IMR-90 (cell line): ENCODE measurements at regions not wholly inside any gene's neighbourhood (a gene's known extent, or its start where the extent isn't known, plus 50 kb on each side); places are given as distances from the start of the nearest gene placed in this dataset.
A peak's percentile ranks its signal among the peaks of the same experiment; 100 is the strongest.

Experiments used
- ATAC-seq: fragments of 200-7000 bp; cut with Tn5 transposase; 2 replicates; pipeline ENCODE4 v1.9.1; 2020; ENCODE audit warnings: low read depth, mild to moderate bottlenecking, moderate library complexity
- BruUV-seq: library from RNA; stranded (reverse); fragments of 400-500 nt; replicated peaks from 2 replicates; lab custom pipeline; 2021; lab: Mats Ljungman, UMichigan
- CTCF ChIA-PET: fragments of 300-600 bp; formaldehyde crosslinking; extraction: SDS; loops from one replicate; lab custom pipeline; 2021; ENCODE audit warnings: antibody characterized with exemption; lab: Yijun Ruan, JAX
- POLR2A ChIA-PET: fragments of 300-600 bp; sonication (Branson Sonifier 250); formaldehyde crosslinking; loops from one replicate; lab custom pipeline; 2022; ENCODE audit warnings: antibody characterized with exemption; ENCODE audit not compliant: unreplicated experiment; lab: Charles Lee
- DNase-seq: peaks from one replicate; pipeline ENCODE4 v3.0.0; 2013
- H2AFZ ChIP-seq: replicated peaks from 2 replicates; pipeline ENCODE3; 2013; ENCODE audit warnings: low read length, mild to moderate bottlenecking; ENCODE audit not compliant: poor library complexity
- H2AK5ac ChIP-seq: 2 replicates; pipeline ENCODE4 v1.6.1; 2013; ENCODE audit warnings: low read depth, low read length, inconsistent platforms
- H2AK9ac ChIP-seq: replicated peaks from 2 replicates; pipeline ENCODE3; 2013; ENCODE audit warnings: mild to moderate bottlenecking, low read depth, low read length, moderate library complexity; ENCODE audit not compliant: poor library complexity
- H2BK120ac ChIP-seq: 2 replicates; pipeline ENCODE4 v1.6.1; 2013; ENCODE audit warnings: low read depth, low read length, inconsistent platforms
- H2BK15ac ChIP-seq: 3 replicates; pipeline ENCODE4 v1.6.1; 2013; ENCODE audit warnings: low read depth, low read length, inconsistent platforms
- H2BK20ac ChIP-seq: 2 replicates; pipeline ENCODE4 v1.6.1; 2013; ENCODE audit warnings: low read depth, mild to moderate bottlenecking, inconsistent platforms, low read length, moderate library complexity
- H2BK5ac ChIP-seq: 2 replicates; pipeline ENCODE4 v1.6.1; 2013; ENCODE audit warnings: mild to moderate bottlenecking, low read depth, low read length, inconsistent platforms; ENCODE audit not compliant: poor library complexity, severe bottlenecking
- H3K14ac ChIP-seq: replicated peaks from 2 replicates; pipeline ENCODE4 v1.6.1; 2013; ENCODE audit warnings: low read depth, low read length, inconsistent platforms
- H3K18ac ChIP-seq: 2 replicates; pipeline ENCODE4 v1.6.1; 2013; ENCODE audit warnings: low read depth, low read length, control low read depth
- H3K23ac ChIP-seq: 2 replicates; pipeline ENCODE4 v1.6.1; 2013; ENCODE audit warnings: low read depth, low read length, inconsistent platforms
- H3K27ac ChIP-seq: 2 replicates; pipeline ENCODE4 v1.5.1; 2013; ENCODE audit warnings: mild to moderate bottlenecking, control low read depth, low read length; ENCODE audit not compliant: insufficient read depth
- H3K27me3 ChIP-seq: 2 replicates; pipeline ENCODE4 v1.6.1; 2013; ENCODE audit warnings: low read length; ENCODE audit not compliant: control insufficient read depth, insufficient read depth
- H3K36me3 ChIP-seq: 2 replicates; pipeline ENCODE4 v1.6.1; 2013; ENCODE audit warnings: low read length, mixed read lengths; ENCODE audit not compliant: control insufficient read depth, insufficient read depth
- H3K4ac ChIP-seq: 2 replicates; pipeline ENCODE4 v1.6.1; 2013; ENCODE audit warnings: low read depth, low read length, inconsistent platforms
- H3K4me1 ChIP-seq: 2 replicates; pipeline ENCODE4 v1.6.1; 2013; ENCODE audit warnings: low read length, mixed read lengths; ENCODE audit not compliant: control insufficient read depth, insufficient read depth
- H3K4me2 ChIP-seq: 2 replicates; pipeline ENCODE4 v1.6.1; 2013; ENCODE audit warnings: low read depth, mild to moderate bottlenecking, control low read depth, low read length, moderate library complexity
- H3K4me3 ChIP-seq: 2 replicates; pipeline ENCODE4 v1.5.1; 2013; ENCODE audit warnings: low read depth, mild to moderate bottlenecking, control low read depth, low read length, moderate library complexity; ENCODE audit not compliant: insufficient read depth
- H3K56ac ChIP-seq: 2 replicates; pipeline ENCODE4 v1.6.1; 2013; ENCODE audit warnings: low read length, inconsistent platforms; ENCODE audit not compliant: insufficient read depth; ENCODE audit errors: extremely low read depth
- H3K79me1 ChIP-seq, 2 experiments: 2 replicates each; pipeline ENCODE4 v1.6.1; 2013; ENCODE audit warnings: low read length in 2 of 2, inconsistent platforms in 1 of 2, low read depth in 1 of 2
- H3K9ac ChIP-seq: 2 replicates; pipeline ENCODE4 v1.6.1; 2013; ENCODE audit warnings: low read depth, low read length, control low read depth
- H3K9me1 ChIP-seq: 2 replicates; pipeline ENCODE4 v1.6.1; 2013; ENCODE audit warnings: low read length, inconsistent platforms; ENCODE audit not compliant: insufficient read depth
- H3K9me3 ChIP-seq: 2 replicates; pipeline ENCODE4 v1.6.1; 2013; ENCODE audit warnings: low read length; ENCODE audit not compliant: control insufficient read depth, insufficient read depth
- H4K20me1 ChIP-seq: 2 replicates; pipeline ENCODE4 v1.6.1; 2013; ENCODE audit warnings: low read length, inconsistent platforms; ENCODE audit not compliant: insufficient read depth
- H4K5ac ChIP-seq: 2 replicates; pipeline ENCODE4 v1.6.1; 2013; ENCODE audit warnings: mild to moderate bottlenecking, low read depth, low read length, control low read depth
- H4K8ac ChIP-seq, 2 experiments: 2 replicates each; pipeline ENCODE4 v1.6.1; 2013; ENCODE audit warnings: low read depth in 2 of 2, low read length in 2 of 2, control low read depth in 1 of 2, inconsistent platforms in 1 of 2
- H4K91ac ChIP-seq: 2 replicates; pipeline ENCODE4 v1.6.1; 2013; ENCODE audit warnings: low read depth, low read length, inconsistent platforms; ENCODE audit not compliant: insufficient read depth
- FOS ChIP-seq: fragments of 150-350 bp; IDR thresholded peaks from 2 replicates; pipeline ENCODE4 v1.6.1; 2016; ENCODE audit warnings: low read depth, low read length
- NFE2L2 ChIP-seq: fragments of 150-350 bp; IDR thresholded peaks from 2 replicates; pipeline ENCODE4 v1.6.1; 2016; ENCODE audit warnings: low read depth, mild to moderate bottlenecking, low read length
- RAD21 ChIP-seq: IDR thresholded peaks from 2 replicates; pipeline ENCODE4 v1.6.1; 2012; ENCODE audit warnings: low read length, improper control_type of control experiment
- RFX5 ChIP-seq: IDR thresholded peaks from 2 replicates; pipeline ENCODE4 v1.8.0; 2012; ENCODE audit warnings: low read depth, mild to moderate bottlenecking, low read length, moderate library complexity
- dilution Hi-C: fragments of 300-500 bp; cut with HindIII; formaldehyde crosslinking; loops from one replicate; pipeline ENCODE4 v1.14.3; 2018; ENCODE audit warnings: low sequenced_read_pairs; ENCODE audit not compliant: unreplicated experiment
- in situ Hi-C: fragments of 300-500 bp; cut with MboI; formaldehyde crosslinking; loops from 3 replicates; pipeline ENCODE4 v1.14.3; 2019; ENCODE audit warnings: low sequenced_read_pairs, inconsistent platforms, mixed read lengths
- intact Hi-C: fragments of 100-400 bp; cut with micrococcal nuclease; formaldehyde crosslinking; loops from 2 replicates; pipeline ENCODE4 v1.10.0; 2022
- TF ChIP-seq, protein P1 (sequence below): fragments of 150-350 bp; IDR thresholded peaks from 2 replicates; pipeline ENCODE4 v1.6.1; 2016; ENCODE audit warnings: low read depth, mild to moderate bottlenecking, low read length, moderate library complexity, borderline replicate concordance

DNA sequence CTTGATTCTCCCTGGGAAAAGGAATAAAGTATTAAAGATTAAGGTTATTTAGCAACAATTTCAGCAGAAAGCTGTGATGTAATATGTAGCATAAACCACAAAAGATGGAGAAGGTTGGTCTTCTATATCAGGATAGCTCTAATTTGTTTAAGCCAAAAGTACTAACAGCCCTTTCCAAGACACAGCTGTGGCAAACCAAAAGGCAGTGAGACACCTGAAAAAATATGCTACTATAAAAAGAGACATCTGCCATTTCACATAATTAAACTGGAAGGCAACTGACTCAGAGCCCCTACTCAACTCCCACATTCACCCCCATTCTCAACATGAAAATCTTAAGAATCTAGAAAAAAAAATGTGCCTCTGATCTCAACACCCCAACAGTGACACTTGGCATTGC lies 390.2 kb upstream of the PRICKLE1 start:
- H3K4me2 ChIP-seq: no peak overlapping the region
- H3K23ac ChIP-seq: no peak overlapping the region
- H4K8ac ChIP-seq: no peak overlapping the region
- H3K14ac ChIP-seq: 0 out of 2 replicates have a peak overlapping the region, but pooled peaks have one; percentile 14
- no peaks in the 10 kb centered on the region for H3K36me3 ChIP-seq
- BruUV-seq: no TSS peak
- no peaks in the 10 kb centered on the region; the same call in 1 of the 2 replicates for H3K9me1 ChIP-seq
- H3K56ac ChIP-seq: no peak overlapping the region
- no peak overlapping the region for H3K4me3 ChIP-seq
- H3K18ac ChIP-seq: no peak overlapping the region
- in situ Hi-C loops: no loop called here
- peaks cover 2% of the 10 kb centered on the region; the same call in 1 of the 2 replicates for H3K4me1 ChIP-seq
- H2BK120ac ChIP-seq: no peak overlapping the region
- POLR2A ChIA-PET: no interaction called here
- no peak overlapping the region for H3K27ac ChIP-seq
- DNase-seq (peak; percentile 8), ATAC-seq (no peak)
- dilution Hi-C loops: no loop called here
- H2AFZ ChIP-seq: no peak overlapping the region
- no peaks in the 10 kb centered on the region for H4K20me1 ChIP-seq
- no peaks in the 10 kb centered on the region for H3K79me1 ChIP-seq
- peak overlapping the region; percentile 68; the same call in 1 of the 3 replicates for H2BK15ac ChIP-seq
- H4K5ac ChIP-seq: no peak overlapping the region
- H3K9ac ChIP-seq: no peak overlapping the region
- intact Hi-C loops: no loop called here
- no peaks in the 10 kb centered on the region for H3K27me3 ChIP-seq
- no peak overlapping the region for H2BK20ac ChIP-seq
- CTCF ChIA-PET: no interaction called here
- H2AK9ac ChIP-seq: no peak overlapping the region
- TF ChIP-seq, protein P1, sequence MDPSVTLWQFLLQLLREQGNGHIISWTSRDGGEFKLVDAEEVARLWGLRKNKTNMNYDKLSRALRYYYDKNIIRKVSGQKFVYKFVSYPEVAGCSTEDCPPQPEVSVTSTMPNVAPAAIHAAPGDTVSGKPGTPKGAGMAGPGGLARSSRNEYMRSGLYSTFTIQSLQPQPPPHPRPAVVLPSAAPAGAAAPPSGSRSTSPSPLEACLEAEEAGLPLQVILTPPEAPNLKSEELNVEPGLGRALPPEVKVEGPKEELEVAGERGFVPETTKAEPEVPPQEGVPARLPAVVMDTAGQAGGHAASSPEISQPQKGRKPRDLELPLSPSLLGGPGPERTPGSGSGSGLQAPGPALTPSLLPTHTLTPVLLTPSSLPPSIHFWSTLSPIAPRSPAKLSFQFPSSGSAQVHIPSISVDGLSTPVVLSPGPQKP: no peak
- TF ChIP-seq FOS (no peak), NFE2L2 (no peak), RFX5 (no peak), RAD21 (no peak)
- H3K4ac ChIP-seq: peak overlapping the region; percentile 38; the same call in 1 of the 2 replicates
- no peaks in the 10 kb centered on the region for H3K9me3 ChIP-seq
- peak overlapping the region; percentile 46; the same call in 1 of the 2 replicates for H4K91ac ChIP-seq
- no peak overlapping the region for H2AK5ac ChIP-seq
- no peak overlapping the region for H2BK5ac ChIP-seq
